ENCODE measurements at regions not wholly inside any gene's neighbourhood (a gene's known extent, or its start where the extent isn't known, plus 50 kb on each side); places are given as distances from the start of the nearest gene placed in this dataset.

GRCh38 chr2:221189431-221190067 is 382.6 kb downstream of the EPHA4 start:
- Histone ChIP-seq H3K9me3 (replicated peaks; ENCODE audit: control insufficient read depth, low read depth, low read length) (peaks cover 2% of the 10 kb centered on the region), H3K36me3 (ENCODE audit: control insufficient read depth, insufficient read depth, low read length) (no peaks in the 10 kb centered on the region), H3K27me3 (ENCODE audit: control insufficient read depth, insufficient read depth, low read length) (no peaks in the 10 kb centered on the region), H3K4me1 (ENCODE audit: control insufficient read depth, insufficient read depth, low read length) (no peaks in the 10 kb centered on the region), H3K27ac (ENCODE audit: low read length) (no peak overlapping the region), H3K4me3 (ENCODE audit: low read length) (no peak overlapping the region)
- DNase-seq, result no peak
- whole genome bisulfite sequencing (ENCODE audit: insufficient coverage), result no CpG with 5 or more reads among the region's 8 CpGs

GRCh38 chr2:221195829-221196228 is 376.3 kb downstream of the EPHA4 start:
- H3K36me3 ChIP-seq (ENCODE audit: control insufficient read depth, insufficient read depth, low read length), result no peaks in the 10 kb centered on the region
- 100% methylated on average over 1 of the region's 1 CpG for WGBS (ENCODE audit: insufficient coverage)
- H3K9me3 ChIP-seq (replicated peaks; ENCODE audit: control insufficient read depth, low read depth, low read length), result no peaks in the 10 kb centered on the region
- H3K4me1 ChIP-seq (ENCODE audit: control insufficient read depth, insufficient read depth, low read length), result no peaks in the 10 kb centered on the region
- H3K4me3 ChIP-seq (ENCODE audit: low read length), result no peak overlapping the region
- no peak for DNase-seq
- no peak overlapping the region for H3K27ac ChIP-seq (ENCODE audit: low read length)
- H3K27me3 ChIP-seq (ENCODE audit: control insufficient read depth, insufficient read depth, low read length), result no peaks in the 10 kb centered on the region

GRCh38 chr2:221197225-221197856 is 374.8 kb downstream of the EPHA4 start:
- no peak for DNase-seq
- H3K9me3 ChIP-seq (replicated peaks; ENCODE audit: control insufficient read depth, low read depth, low read length), result no peaks in the 10 kb centered on the region
- H3K27me3 ChIP-seq (ENCODE audit: control insufficient read depth, insufficient read depth, low read length), result no peaks in the 10 kb centered on the region
- no peak overlapping the region for H3K4me3 ChIP-seq (ENCODE audit: low read length)
- H3K36me3 ChIP-seq (ENCODE audit: control insufficient read depth, insufficient read depth, low read length), result no peaks in the 10 kb centered on the region
- H3K4me1 ChIP-seq (ENCODE audit: control insufficient read depth, insufficient read depth, low read length), result no peaks in the 10 kb centered on the region
- WGBS (ENCODE audit: insufficient coverage), result 60% methylated on average over 1 of the region's 4 CpGs
- H3K27ac ChIP-seq (ENCODE audit: low read length), result no peak overlapping the region

GRCh38 chr2:221198309-221198708 is 373.8 kb downstream of the EPHA4 start:
- DNase-seq, result no peak
- no peaks in the 10 kb centered on the region for H3K9me3 ChIP-seq (replicated peaks; ENCODE audit: control insufficient read depth, low read depth, low read length)
- no peaks in the 10 kb centered on the region for H3K4me1 ChIP-seq (ENCODE audit: control insufficient read depth, insufficient read depth, low read length)
- H3K27me3 ChIP-seq (ENCODE audit: control insufficient read depth, insufficient read depth, low read length), result no peaks in the 10 kb centered on the region
- no peaks in the 10 kb centered on the region for H3K36me3 ChIP-seq (ENCODE audit: control insufficient read depth, insufficient read depth, low read length)
- H3K27ac ChIP-seq (ENCODE audit: low read length), result no peak overlapping the region
- H3K4me3 ChIP-seq (ENCODE audit: low read length), result no peak overlapping the region

GRCh38 chr2:221200184-221200839 is 371.8 kb downstream of the EPHA4 start:
- Histone ChIP-seq H3K27ac (ENCODE audit: low read length) (no peak overlapping the region), H3K9me3 (replicated peaks; ENCODE audit: control insufficient read depth, low read depth, low read length) (no peaks in the 10 kb centered on the region), H3K4me1 (ENCODE audit: control insufficient read depth, insufficient read depth, low read length) (no peaks in the 10 kb centered on the region), H3K4me3 (ENCODE audit: low read length) (no peak overlapping the region), H3K36me3 (ENCODE audit: control insufficient read depth, insufficient read depth, low read length) (no peaks in the 10 kb centered on the region), H3K27me3 (ENCODE audit: control insufficient read depth, insufficient read depth, low read length) (no peaks in the 10 kb centered on the region)
- DNase-seq, result no peak
- WGBS (ENCODE audit: insufficient coverage), result no CpG with 5 or more reads among the region's 3 CpGs

- Histone ChIP-seq H3K4me1 (ENCODE audit: control insufficient read depth, insufficient read depth, low read length) (no peaks in the 10 kb centered on the region), H3K27me3 (ENCODE audit: control insufficient read depth, insufficient read depth, low read length) (no peaks in the 10 kb centered on the region), H3K4me3 (ENCODE audit: low read length) (no peak overlapping the region), H3K27ac (ENCODE audit: low read length) (no peak overlapping the region), H3K36me3 (ENCODE audit: control insufficient read depth, insufficient read depth, low read length) (no peaks in the 10 kb centered on the region), H3K9me3 (replicated peaks; ENCODE audit: control insufficient read depth, low read depth, low read length) (no peaks in the 10 kb centered on the region)
- WGBS (ENCODE audit: insufficient coverage), result 88% methylated on average over 4 of the region's 6 CpGs
- DNase-seq, result no peak
These were observed 369.7 kb downstream of the EPHA4 start for GRCh38 chr2:221202431-221202830.

GRCh38 chr2:221203125-221203524 is 369.0 kb downstream of the EPHA4 start:
- Histone ChIP-seq H3K27ac (ENCODE audit: low read length) (no peak overlapping the region), H3K36me3 (ENCODE audit: control insufficient read depth, insufficient read depth, low read length) (no peaks in the 10 kb centered on the region), H3K4me1 (ENCODE audit: control insufficient read depth, insufficient read depth, low read length) (no peaks in the 10 kb centered on the region), H3K9me3 (replicated peaks; ENCODE audit: control insufficient read depth, low read depth, low read length) (no peaks in the 10 kb centered on the region), H3K4me3 (ENCODE audit: low read length) (no peak overlapping the region), H3K27me3 (ENCODE audit: control insufficient read depth, insufficient read depth, low read length) (no peaks in the 10 kb centered on the region)
- no peak for DNase-seq
- no CpG with 5 or more reads among the region's 2 CpGs for WGBS (ENCODE audit: insufficient coverage)

- WGBS (ENCODE audit: insufficient coverage), result no CpG with 5 or more reads among the region's 2 CpGs
- Histone ChIP-seq H3K36me3 (ENCODE audit: control insufficient read depth, insufficient read depth, low read length) (no peaks in the 10 kb centered on the region), H3K9me3 (replicated peaks; ENCODE audit: control insufficient read depth, low read depth, low read length) (no peaks in the 10 kb centered on the region), H3K4me1 (ENCODE audit: control insufficient read depth, insufficient read depth, low read length) (no peaks in the 10 kb centered on the region), H3K4me3 (ENCODE audit: low read length) (no peak overlapping the region), H3K27ac (ENCODE audit: low read length) (no peak overlapping the region), H3K27me3 (ENCODE audit: control insufficient read depth, insufficient read depth, low read length) (no peaks in the 10 kb centered on the region)
- no peak for DNase-seq
These were observed 368.2 kb downstream of the EPHA4 start for GRCh38 chr2:221203856-221204255.

- Histone ChIP-seq H3K9me3 (replicated peaks; ENCODE audit: control insufficient read depth, low read depth, low read length) (no peaks in the 10 kb centered on the region), H3K4me3 (ENCODE audit: low read length) (no peak overlapping the region), H3K27me3 (ENCODE audit: control insufficient read depth, insufficient read depth, low read length) (no peaks in the 10 kb centered on the region), H3K36me3 (ENCODE audit: control insufficient read depth, insufficient read depth, low read length) (no peaks in the 10 kb centered on the region), H3K27ac (ENCODE audit: low read length) (no peak overlapping the region), H3K4me1 (ENCODE audit: control insufficient read depth, insufficient read depth, low read length) (no peaks in the 10 kb centered on the region)
- WGBS (ENCODE audit: insufficient coverage), result no CpG with 5 or more reads among the region's 2 CpGs
- no peak for DNase-seq
These were observed 367.4 kb downstream of the EPHA4 start for GRCh38 chr2:221204699-221205098.

- Histone ChIP-seq H3K36me3 (ENCODE audit: control insufficient read depth, insufficient read depth, low read length) (no peaks in the 10 kb centered on the region), H3K27me3 (ENCODE audit: control insufficient read depth, insufficient read depth, low read length) (no peaks in the 10 kb centered on the region), H3K4me3 (ENCODE audit: low read length) (no peak overlapping the region), H3K4me1 (ENCODE audit: control insufficient read depth, insufficient read depth, low read length) (no peaks in the 10 kb centered on the region), H3K9me3 (replicated peaks; ENCODE audit: control insufficient read depth, low read depth, low read length) (no peaks in the 10 kb centered on the region), H3K27ac (ENCODE audit: low read length) (no peak overlapping the region)
- no peak for DNase-seq
- WGBS (ENCODE audit: insufficient coverage), result 78% methylated on average over 5 of the region's 5 CpGs
These were observed 366.9 kb downstream of the EPHA4 start for GRCh38 chr2:221205103-221205673.

Measured in muscle of leg (tissue), 3 donors.